ENCODE measurements at regions not wholly inside any gene's neighbourhood (a gene's known extent, or its start where the extent isn't known, plus 50 kb on each side); places are given as distances from the start of the nearest gene placed in this dataset.

DNA sequence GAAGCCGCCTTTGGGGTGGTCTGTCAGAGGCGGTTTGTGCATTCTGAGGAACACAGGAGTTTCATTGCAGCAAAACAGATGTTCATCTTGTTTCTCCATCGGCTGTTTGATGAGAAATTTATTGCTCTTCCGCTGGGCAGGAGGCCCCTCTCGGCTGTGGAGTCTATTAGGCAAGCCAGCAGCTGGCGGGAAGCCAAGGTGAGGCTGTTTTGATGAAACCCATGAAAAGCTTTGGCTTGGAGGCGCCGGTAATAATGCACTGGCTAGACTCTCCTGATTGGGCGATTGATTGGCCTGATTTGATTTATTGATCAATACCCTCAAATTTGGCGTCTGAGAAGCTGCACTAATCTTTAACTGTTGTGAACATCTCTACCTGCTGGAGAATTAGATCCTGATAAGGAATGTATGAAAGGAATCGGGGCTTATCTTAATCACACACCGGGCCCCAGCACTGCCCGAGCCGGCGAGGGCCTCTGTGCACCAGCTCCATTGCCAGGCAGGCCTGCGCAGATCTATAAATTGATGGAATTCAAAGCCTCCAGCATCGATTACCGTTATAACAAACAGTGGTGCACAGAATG, 187.7 kb downstream of the PHETA1 start:
- WGBS, 2 experiments (ENCODE audit: extremely low coverage in 1 of 2, insufficient coverage in 1 of 2, insufficient read length in 1 of 2, insufficient replicate concordance in 2 of 2, low coverage in 1 of 2, low lambda C conversion rate in 2 of 2, missing lambda C conversion rate in 1 of 2) = 94% methylated on average over 18 of the region's 18 CpGs; no CpG with 5 or more reads in 1 of the 2 experiments
- H3K14ac ChIP-seq (ENCODE audit: insufficient read length) = no peak overlapping the region
- H3K4me1 ChIP-seq (replicated peaks in 1 of 4; ENCODE audit: control insufficient read depth in 3 of 4, insufficient read depth in 4 of 4, low read length in 3 of 4) = no peaks in the 10 kb centered on the region; a peak in 4 of 7 replicates
- H3K79me1 ChIP-seq (ENCODE audit: low read depth, low read length) = no peaks in the 10 kb centered on the region
- H2AK5ac ChIP-seq (ENCODE audit: low read depth, low read length) = no peak overlapping the region
- H3K23me2 ChIP-seq (ENCODE audit: low read depth, low read length) = no peaks in the 10 kb centered on the region; the same call in 1 of the 2 replicates
- H4K91ac ChIP-seq (replicated peaks; ENCODE audit: insufficient read length, low read length) = no peak overlapping the region
- FAIRE-seq (no peak), DNase-seq (ENCODE audit: low read depth in 1 of 2, low spot score in 2 of 2) (no peak)
- H4K20me1 ChIP-seq (replicated peaks in 1 of 2; ENCODE audit: control insufficient read depth in 1 of 2, insufficient read depth in 2 of 2, low read length in 2 of 2) = peaks cover 0 to 7% of the 10 kb centered on the region in 2 experiments
- H3K56ac ChIP-seq (replicated peaks; ENCODE audit: insufficient read length, low read depth, low read length) = no peak overlapping the region
- no peak overlapping the region for H3K27ac ChIP-seq (ENCODE audit: low read depth, low read length)
- no peak overlapping the region for H3K4me3 ChIP-seq (ENCODE audit: extremely low read depth in 1 of 4, insufficient read depth in 2 of 4, low read depth in 3 of 4, low read length in 4 of 4)
- H2BK5ac ChIP-seq (ENCODE audit: low read depth, low read length) = no peak overlapping the region
- H2BK120ac ChIP-seq (replicated peaks; ENCODE audit: low read depth, low read length) = no peak overlapping the region
- H2AFZ ChIP-seq (ENCODE audit: low read length) = no peak overlapping the region
- no peak overlapping the region for H3K4ac ChIP-seq (replicated peaks; ENCODE audit: insufficient read length, low read depth, low read length)
- no peaks in the 10 kb centered on the region; a peak in 1 of 7 replicates for H3K27me3 ChIP-seq (replicated peaks in 1 of 4; ENCODE audit: control insufficient read depth in 3 of 4, extremely low read depth in 1 of 4, insufficient read depth in 3 of 4, low read length in 3 of 4)
- ChIA-PET POLR2A (ENCODE audit: partially characterized antibody) (no interaction called here), CTCF (ENCODE audit: partially characterized antibody) (interaction anchor here (1.1 to 2.0 kb wide), 3 partner anchors 9 to 156 kb away, joined by 3 to 4 read pairs (median 4); no protein-coding TSS in a partner anchor)
- H3K18ac ChIP-seq (ENCODE audit: extremely low read depth, low read length) = no peak overlapping the region
- H3K9me3 ChIP-seq (ENCODE audit: insufficient read depth in 2 of 2, low read depth in 1 of 2, low read length in 1 of 2) = no peaks in the 10 kb centered on the region
- H4K5ac ChIP-seq (ENCODE audit: insufficient read length, low read depth, low read length) = no peak overlapping the region
- no peak overlapping the region for H2BK15ac ChIP-seq (ENCODE audit: low read length)
- no peak overlapping the region for H3K23ac ChIP-seq (ENCODE audit: insufficient read length)
- H3K9ac ChIP-seq (replicated peaks in 1 of 4; ENCODE audit: extremely low read depth in 1 of 4, low read depth in 3 of 4, low read length in 3 of 4) = no peak overlapping the region
- no peaks in the 10 kb centered on the region for H3K79me2 ChIP-seq (ENCODE audit: control insufficient read depth in 1 of 2, insufficient read depth in 2 of 2, low read length in 2 of 2)
- no peak overlapping the region for H2BK12ac ChIP-seq (ENCODE audit: low read depth, low read length)
- no peak overlapping the region for H2BK20ac ChIP-seq (ENCODE audit: low read length)
- H4K8ac ChIP-seq (ENCODE audit: extremely low read depth, insufficient read depth, low read length) = no peak overlapping the region
- H3K4me2 ChIP-seq (ENCODE audit: insufficient read depth in 1 of 2, low read depth in 2 of 2, low read length in 2 of 2) = no peak overlapping the region
- no peaks in the 10 kb centered on the region for H3K36me3 ChIP-seq (ENCODE audit: control insufficient read depth in 2 of 4, insufficient read depth in 4 of 4, low read length in 3 of 4)
- TF ChIP-seq CBX8 (IDR thresholded peaks at IDR 0.05; ENCODE audit: borderline replicate concordance, low read depth, low read length) = no peak
- TF ChIP-seq SRF (IDR thresholded peaks at IDR 0.05; ENCODE audit: low read depth, low read length) = no peak
- TF ChIP-seq RFX5 (IDR thresholded peaks at IDR 0.05; ENCODE audit: borderline replicate concordance, low read depth, low read length) = no peak
- no peak for TF ChIP-seq SIN3A (conservative IDR thresholded peaks at IDR 0.05 in 1 of 2, IDR thresholded peaks at IDR 0.05 in 1 of 2; ENCODE audit: low read depth in 1 of 2, low read length in 2 of 2)
- TF ChIP-seq KDM5A (IDR thresholded peaks at IDR 0.05; ENCODE audit: low read length) = no peak
- no peak for TF ChIP-seq CTBP2 (IDR thresholded peaks at IDR 0.05; ENCODE audit: borderline replicate concordance, insufficient read depth, insufficient read length, low read length)
- TF ChIP-seq EZH2 (IDR thresholded peaks at IDR 0.05; ENCODE audit: low read depth, low read length, severe bottlenecking) = no peak
- no peak for TF ChIP-seq CBX5 (IDR thresholded peaks at IDR 0.05; ENCODE audit: low read depth, low read length)
- no peak for TF ChIP-seq CHD1 (IDR thresholded peaks at IDR 0.05; ENCODE audit: low read depth, low read length)
- TF ChIP-seq TEAD4 (IDR thresholded peaks at IDR 0.05; ENCODE audit: low read depth, low read length) = no peak
- no peak for TF ChIP-seq RBBP5 (IDR thresholded peaks at IDR 0.05; ENCODE audit: borderline replicate concordance, low read depth, low read length)
- no peak for TF ChIP-seq SUZ12 (IDR thresholded peaks at IDR 0.05; ENCODE audit: low read length)
- no peak for TF ChIP-seq TCF12 (IDR thresholded peaks at IDR 0.05; ENCODE audit: low read depth, low read length)
- no peak for TF ChIP-seq ASH2L (IDR thresholded peaks at IDR 0.05; ENCODE audit: low read length)
- TF ChIP-seq SP4 (IDR thresholded peaks at IDR 0.05; ENCODE audit: low read length) = no peak
